ENCODE measurements at regions not wholly inside any gene's neighbourhood (a gene's known extent, or its start where the extent isn't known, plus 50 kb on each side); places are given as distances from the start of the nearest gene placed in this dataset.
"Not testable (repeated sequence)": the region's sequence is repeated elsewhere in the genome, so short reads cannot be mapped to it uniquely, and the experiment has no call there.

DNA sequence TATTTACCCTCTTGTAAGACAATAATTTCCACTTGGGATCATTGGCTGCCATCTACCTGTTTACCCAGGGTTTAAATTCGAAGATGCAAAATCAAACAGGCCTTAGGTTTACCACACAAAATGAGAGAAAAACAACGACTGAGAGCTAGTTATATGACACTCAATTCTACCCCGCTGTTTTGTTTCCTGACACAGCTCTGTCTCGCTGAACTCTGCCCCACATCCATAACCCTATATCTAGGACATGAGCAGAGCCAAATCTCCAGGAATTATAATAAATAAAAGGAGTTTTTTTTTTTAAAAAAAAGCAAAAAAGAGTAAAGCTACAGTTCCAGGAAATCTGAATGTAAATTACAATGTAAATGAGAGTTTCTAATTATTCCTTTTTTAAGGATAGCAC lies 165.4 kb upstream of the NR2F2 start:
- no peak for TF ChIP-seq ZFX (IDR thresholded peaks at IDR 0.05; ENCODE audit: borderline replicate concordance)
- TF ChIP-seq, protein P1, sequence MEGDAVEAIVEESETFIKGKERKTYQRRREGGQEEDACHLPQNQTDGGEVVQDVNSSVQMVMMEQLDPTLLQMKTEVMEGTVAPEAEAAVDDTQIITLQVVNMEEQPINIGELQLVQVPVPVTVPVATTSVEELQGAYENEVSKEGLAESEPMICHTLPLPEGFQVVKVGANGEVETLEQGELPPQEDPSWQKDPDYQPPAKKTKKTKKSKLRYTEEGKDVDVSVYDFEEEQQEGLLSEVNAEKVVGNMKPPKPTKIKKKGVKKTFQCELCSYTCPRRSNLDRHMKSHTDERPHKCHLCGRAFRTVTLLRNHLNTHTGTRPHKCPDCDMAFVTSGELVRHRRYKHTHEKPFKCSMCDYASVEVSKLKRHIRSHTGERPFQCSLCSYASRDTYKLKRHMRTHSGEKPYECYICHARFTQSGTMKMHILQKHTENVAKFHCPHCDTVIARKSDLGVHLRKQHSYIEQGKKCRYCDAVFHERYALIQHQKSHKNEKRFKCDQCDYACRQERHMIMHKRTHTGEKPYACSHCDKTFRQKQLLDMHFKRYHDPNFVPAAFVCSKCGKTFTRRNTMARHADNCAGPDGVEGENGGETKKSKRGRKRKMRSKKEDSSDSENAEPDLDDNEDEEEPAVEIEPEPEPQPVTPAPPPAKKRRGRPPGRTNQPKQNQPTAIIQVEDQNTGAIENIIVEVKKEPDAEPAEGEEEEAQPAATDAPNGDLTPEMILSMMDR (IDR thresholded peaks at IDR 0.05), result no peak
- H3K27ac ChIP-seq, result no peak overlapping the region

DNA sequence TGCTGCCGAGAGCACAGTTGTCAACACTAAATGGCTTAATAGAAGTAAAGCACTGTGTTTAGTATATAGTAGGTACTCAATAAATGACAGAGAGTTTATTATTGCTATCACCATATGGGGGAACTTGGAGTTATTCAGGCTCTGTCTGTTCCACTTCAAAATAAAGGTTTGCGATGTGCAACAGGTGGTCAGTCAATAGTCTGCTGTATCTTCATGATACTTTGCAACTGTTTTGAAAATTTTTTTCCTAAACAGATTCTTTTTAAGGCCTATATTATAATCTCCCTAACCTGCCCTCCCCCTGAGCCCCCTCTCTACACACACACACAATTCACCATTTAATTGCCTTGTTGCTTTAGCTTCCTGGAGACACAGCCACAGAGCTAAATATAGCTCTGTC lies 164.7 kb upstream of the NR2F2 start:
- TF ChIP-seq ZFX (IDR thresholded peaks at IDR 0.05; ENCODE audit: borderline replicate concordance), result no peak
- TF ChIP-seq, protein P1 (IDR thresholded peaks at IDR 0.05), result no peak
- H3K27ac ChIP-seq, result no peak overlapping the region

DNA sequence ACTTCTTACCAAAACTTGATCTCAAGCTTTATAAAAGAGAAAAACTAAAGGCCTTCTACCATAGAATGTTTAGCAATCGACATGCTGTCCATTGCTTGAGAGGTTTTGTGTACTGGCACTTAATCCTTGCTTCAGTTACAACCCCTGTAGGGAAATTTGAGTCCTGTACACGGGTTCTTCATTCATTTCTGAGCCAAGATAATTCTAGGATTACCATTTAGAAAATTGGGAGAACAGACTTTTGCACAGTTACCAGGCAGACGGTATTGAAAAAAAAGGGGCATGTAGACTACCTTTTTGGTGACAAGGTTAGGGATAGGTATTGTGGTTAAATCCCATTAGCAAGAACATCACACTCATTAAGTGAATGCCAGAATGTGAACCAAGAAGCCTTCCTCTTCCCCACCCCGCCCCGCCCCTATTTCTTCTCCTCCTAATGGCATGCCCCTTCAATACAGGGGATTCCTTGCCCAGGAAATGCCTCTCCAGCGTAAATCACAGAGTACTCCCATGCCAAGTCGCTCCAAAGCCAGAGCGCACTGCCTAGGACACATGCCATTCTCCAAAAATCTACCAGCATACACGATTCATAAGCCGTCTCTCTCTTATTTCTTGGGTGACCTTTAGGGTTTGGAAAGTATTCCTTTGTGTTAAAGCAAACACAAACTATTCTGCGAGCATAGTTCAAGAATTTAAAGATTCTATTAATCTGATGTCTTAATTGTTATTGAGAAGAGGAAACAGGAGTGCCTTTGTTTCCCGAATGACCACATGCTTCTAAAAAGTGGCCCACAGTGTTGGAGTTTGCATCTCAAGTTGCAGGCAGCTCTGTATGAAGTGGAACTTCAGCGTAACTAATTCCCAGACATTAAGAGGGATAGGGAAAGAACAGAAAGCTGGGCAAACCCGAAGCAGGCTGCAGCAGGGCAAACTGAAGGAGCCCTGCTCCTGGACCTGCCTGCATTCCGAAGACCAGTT lies 164.0 kb upstream of the NR2F2 start:
- H3K27ac ChIP-seq, result no peak overlapping the region
- no peak for TF ChIP-seq ZFX (IDR thresholded peaks at IDR 0.05; ENCODE audit: borderline replicate concordance)
- TF ChIP-seq, protein P1 (IDR thresholded peaks at IDR 0.05), result no peak

DNA sequence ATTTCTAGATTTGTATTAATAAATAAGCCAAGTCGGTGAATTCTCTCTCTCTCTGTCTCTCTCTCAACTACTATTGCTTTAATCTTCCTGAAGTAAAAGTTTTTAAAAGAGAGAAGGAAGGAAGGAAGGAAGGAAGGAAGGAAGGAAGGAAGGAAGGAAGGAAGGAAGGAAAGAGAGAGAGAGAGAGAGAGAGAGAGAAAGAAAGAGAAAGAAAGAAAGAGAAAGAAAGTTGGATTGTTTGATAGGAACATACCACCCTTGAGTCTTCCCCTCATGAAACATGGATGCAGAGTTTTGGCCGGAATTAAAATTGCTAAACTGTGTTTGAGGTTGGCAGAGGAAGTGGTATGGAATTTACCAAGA lies 159.9 kb upstream of the NR2F2 start:
- H3K27ac ChIP-seq, result not testable (repeated sequence)

DNA sequence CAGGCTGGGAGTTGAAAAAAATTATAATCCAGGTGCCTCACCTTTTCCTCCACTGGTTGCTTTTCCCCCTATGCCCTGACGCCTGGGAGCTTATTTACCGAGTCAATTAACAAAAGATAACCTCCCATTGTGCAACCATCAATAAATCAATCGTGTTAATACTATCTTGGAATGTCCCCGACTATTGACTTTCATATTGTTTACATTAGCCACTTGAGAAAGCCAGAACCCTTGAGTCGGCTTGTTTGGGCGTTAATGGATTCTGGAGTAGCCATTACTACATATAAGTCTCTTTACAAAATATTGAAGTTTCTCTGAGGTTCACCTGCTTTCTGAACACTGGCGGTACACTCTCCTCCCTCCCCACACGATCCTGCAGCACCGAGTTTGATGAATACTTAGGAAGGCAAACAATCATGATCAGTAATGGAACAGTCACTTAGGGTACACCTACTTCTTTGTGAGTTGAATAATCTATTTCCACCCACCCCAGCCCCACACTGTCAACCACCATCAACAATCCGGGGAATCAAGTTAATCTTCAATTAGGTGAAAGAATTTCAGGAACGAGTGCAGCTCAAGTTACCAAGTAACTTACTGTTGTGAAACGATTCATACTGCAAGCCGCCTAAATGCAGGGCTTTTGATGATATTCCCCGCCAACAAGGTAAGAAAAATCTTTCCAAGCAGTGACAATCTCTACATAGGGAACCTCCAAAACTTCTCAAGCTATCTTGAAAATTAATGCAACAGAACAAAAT lies 159.3 kb upstream of the NR2F2 start:
- no peak overlapping the region for H3K27ac ChIP-seq

DNA sequence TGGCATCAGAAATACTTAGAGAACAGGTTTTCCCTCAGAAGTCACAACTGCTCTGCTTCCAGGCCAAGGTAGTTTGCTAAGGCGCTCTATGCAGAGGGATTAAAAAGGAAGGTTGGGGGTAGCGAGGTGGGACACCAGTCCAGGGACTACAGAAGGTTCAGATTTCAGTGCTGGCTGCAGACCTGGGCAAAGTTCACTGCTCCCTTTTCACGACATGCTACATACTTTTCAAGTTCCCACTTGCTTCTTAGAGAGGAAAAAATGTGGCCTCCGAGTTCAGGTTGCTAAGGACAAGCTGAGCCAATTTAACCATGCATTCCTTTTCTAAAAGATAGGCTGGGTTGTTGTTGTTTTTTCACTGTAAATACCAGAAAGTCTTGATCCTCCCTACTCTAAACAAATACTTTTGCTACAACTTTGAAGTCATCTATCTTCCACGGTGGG lies 158.6 kb upstream of the NR2F2 start:
- H3K27ac ChIP-seq, result no peak overlapping the region
- TF ChIP-seq, protein P1 (IDR thresholded peaks at IDR 0.05), result no peak
- no peak for TF ChIP-seq ZFX (IDR thresholded peaks at IDR 0.05; ENCODE audit: borderline replicate concordance)

More for the DNA sequence above, 159.3 kb upstream of the NR2F2 start:
- no peak for TF ChIP-seq ZFX (IDR thresholded peaks at IDR 0.05; ENCODE audit: borderline replicate concordance)
- TF ChIP-seq, protein P1 (IDR thresholded peaks at IDR 0.05), result no peak

DNA sequence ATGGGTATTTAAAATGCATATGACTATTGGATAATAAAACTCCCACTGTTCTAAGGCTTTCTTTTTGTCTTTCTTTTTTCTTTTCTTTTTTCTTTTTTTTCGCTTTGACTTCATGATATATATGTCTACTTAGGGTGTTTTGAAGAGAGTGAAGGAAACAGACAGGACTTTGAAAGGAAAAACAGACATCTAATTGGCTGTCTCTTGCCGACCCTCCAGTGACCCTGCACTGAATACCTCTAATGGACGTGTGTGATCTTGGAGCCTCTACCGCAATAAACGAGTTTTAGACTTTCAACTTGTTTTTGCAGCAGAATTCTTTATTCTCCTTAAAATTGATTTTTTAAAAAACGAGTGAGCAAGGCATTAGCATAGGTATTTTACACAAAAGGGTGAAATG lies 158.1 kb upstream of the NR2F2 start:
- H3K27ac ChIP-seq, result no peak overlapping the region
- TF ChIP-seq ZFX (IDR thresholded peaks at IDR 0.05; ENCODE audit: borderline replicate concordance), result no peak

DNA sequence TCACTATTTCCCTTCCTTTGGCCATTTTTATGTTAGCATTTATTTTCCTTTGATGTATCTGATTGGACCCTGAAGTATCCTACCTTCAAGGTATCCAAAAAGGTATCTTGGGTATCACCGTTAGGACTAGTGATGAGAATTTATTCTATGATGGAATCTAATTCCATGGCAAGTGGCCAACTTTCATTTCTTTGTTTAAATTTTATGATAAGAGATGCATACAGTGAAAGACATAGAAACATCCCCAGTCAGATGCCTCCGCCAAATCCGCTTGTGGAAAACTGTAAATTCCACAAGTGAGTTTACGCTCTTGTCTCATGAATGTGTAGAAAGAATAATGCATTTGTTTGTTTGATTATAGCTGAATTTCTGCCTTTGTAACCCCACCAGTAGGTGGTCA lies 153.7 kb upstream of the NR2F2 start:
- H3K27ac ChIP-seq, result no peak overlapping the region
- TF ChIP-seq, protein P1 (IDR thresholded peaks at IDR 0.05), result no peak
- TF ChIP-seq ZFX (IDR thresholded peaks at IDR 0.05; ENCODE audit: borderline replicate concordance), result no peak

Measured in 22Rv1 (cell line).